GM18519 (cell line): ENCODE measurements at regions not wholly inside any gene's neighbourhood (a gene's known extent, or its start where the extent isn't known, plus 50 kb on each side); places are given as distances from the start of the nearest gene placed in this dataset.

Experiments used
- ATAC-seq: cut with Tn5 transposase; IDR thresholded peaks from one replicate; pipeline ENCODE4 v1.9.1; 2021; ENCODE audit warnings: mild to moderate bottlenecking, moderate library complexity; ENCODE audit not compliant: unreplicated experiment, low FRiP score

GRCh38 chr9:71384343-71384742, 262.9 kb upstream of the TRPM3 start:
- no peak for ATAC-seq

GRCh38 chr9:71383308-71383940, 262.0 kb upstream of the TRPM3 start:
- ATAC-seq = no peak

GRCh38 chr9:71368157-71368556, 246.7 kb upstream of the TRPM3 start:
- ATAC-seq = no peak

- ATAC-seq = no peak
These were observed 242.9 kb upstream of the TRPM3 start for GRCh38 chr9:71364186-71364955.

- no peak for ATAC-seq
These were observed 242.0 kb upstream of the TRPM3 start for GRCh38 chr9:71363286-71363961.

- no peak for ATAC-seq
These were observed 239.9 kb upstream of the TRPM3 start for GRCh38 chr9:71361357-71361756.

- no peak for ATAC-seq
These were observed 235.9 kb upstream of the TRPM3 start for GRCh38 chr9:71357346-71357745.

GRCh38 chr9:71355884-71356283, 234.5 kb upstream of the TRPM3 start:
- no peak for ATAC-seq

GRCh38 chr9:71353720-71354119, 232.3 kb upstream of the TRPM3 start:
- ATAC-seq = no peak

- ATAC-seq = no peak
These were observed 231.4 kb upstream of the TRPM3 start for GRCh38 chr9:71352837-71353236.

GRCh38 chr9:71349218-71349617, 227.8 kb upstream of the TRPM3 start:
- no peak for ATAC-seq

- ATAC-seq = no peak
These were observed 211.9 kb upstream of the TRPM3 start for GRCh38 chr9:71333321-71333720.

GRCh38 chr9:71331603-71332002, 210.2 kb upstream of the TRPM3 start:
- no peak for ATAC-seq

- ATAC-seq = no peak
These were observed 208.5 kb upstream of the TRPM3 start for GRCh38 chr9:71329873-71330272.

- ATAC-seq = no peak
These were observed 204.9 kb upstream of the TRPM3 start for GRCh38 chr9:71326360-71326759.

GRCh38 chr9:71323357-71323756, 201.9 kb upstream of the TRPM3 start:
- ATAC-seq = no peak

- ATAC-seq = no peak
These were observed 200.9 kb upstream of the TRPM3 start for GRCh38 chr9:71322311-71322710.

- ATAC-seq = peak; percentile 64
These were observed 187.0 kb upstream of the TRPM3 start for GRCh38 chr9:71308454-71308853.

GRCh38 chr9:71306134-71306533, 184.7 kb upstream of the TRPM3 start:
- peak; percentile 51 for ATAC-seq

- no peak for ATAC-seq
These were observed 181.9 kb upstream of the TRPM3 start for GRCh38 chr9:71303351-71303750.

- no peak for ATAC-seq
These were observed 181.4 kb upstream of the TRPM3 start for GRCh38 chr9:71302776-71303175.

GRCh38 chr9:71295928-71296327, 174.5 kb upstream of the TRPM3 start:
- ATAC-seq = no peak
